Uterus (tissue), 3 donors: ENCODE measurements at regions not wholly inside any gene's neighbourhood (a gene's known extent, or its start where the extent isn't known, plus 50 kb on each side); places are given as distances from the start of the nearest gene placed in this dataset.

ENCODE experiments used
- DNase-seq, 2 donors: peaks; one replicate each; pipeline ENCODE4 v3.0.0-alpha.2; 2019 to 2020
- H3K27ac ChIP-seq, 2 donors: fragments of 200-600 bp; sonication (generic); 1 replicate in 1 of 2; 2 replicates in 1 of 2; pipeline ENCODE4 v1.5.1; 2016 to 2018
- H3K27me3 ChIP-seq, 2 donors: fragments of 200-600 bp; sonication (generic); one replicate each; pipeline ENCODE4 v1.5.1; 2018 to 2019; ENCODE audit warnings: control low read depth in 1 of 2
- H3K36me3 ChIP-seq, 2 donors: fragments of 200-600 bp; sonication (generic); one replicate each; pipeline ENCODE4 v1.5.1; 2019; ENCODE audit warnings: control low read depth in 1 of 2
- H3K4me1 ChIP-seq, 2 donors: fragments of 200-600 bp; sonication (generic); one replicate each; pipeline ENCODE4 v1.5.1; 2018 to 2019; ENCODE audit warnings: control low read depth in 1 of 2
- H3K4me3 ChIP-seq, 2 donors: fragments of 200-600 bp; sonication (generic); 1 replicate in 1 of 2; 2 replicates in 1 of 2; pipeline ENCODE4 v1.5.1; 2018 to 2019; ENCODE audit warnings: mild to moderate bottlenecking in 1 of 2
- H3K9me3 ChIP-seq, 2 donors: fragments of 200-600 bp; sonication (generic); one replicate each; pipeline ENCODE4 v1.5.1; 2019; ENCODE audit warnings: control low read depth in 1 of 2
- CTCF ChIP-seq, 4 experiments: fragments of 200-600 bp in 2 of 4; fragments of 450-650 bp in 2 of 4; sonication (generic) in 2 of 4; IDR thresholded peaks; one replicate each; pipeline ENCODE4 v1.5.1; 2016 to 2019; ENCODE audit warnings: antibody characterized with exemption in 4 of 4, mild to moderate bottlenecking in 2 of 4, moderate library complexity in 1 of 4
- POLR2A ChIP-seq, 2 donors: fragments of 450-650 bp; IDR thresholded peaks; one replicate each; pipeline ENCODE4 v1.6.1; 2016; ENCODE audit warnings: antibody characterized with exemption in 2 of 2, mild to moderate bottlenecking in 1 of 2, moderate library complexity in 1 of 2
- intact Hi-C: fragments of 100-400 bp; cut with DNase I; formaldehyde crosslinking; loops from one replicate; pipeline ENCODE4 v1.15.1; 2023; ENCODE audit warnings: low total_unique reads
- donor health status: DM: yes; HTN: yes; CAD: no.

- no peaks in the 10 kb centered on the region for H3K27me3 ChIP-seq
- H3K4me3 ChIP-seq = no peak overlapping the region
- intact Hi-C loops = no loop called here
- no peak for DNase-seq
- H3K27ac ChIP-seq = no peak overlapping the region
- no peaks in the 10 kb centered on the region for H3K9me3 ChIP-seq
- TF ChIP-seq CTCF (IDR thresholded peaks at IDR 0.05) = no peak
- no peak for TF ChIP-seq POLR2A (IDR thresholded peaks at IDR 0.05)
- H3K36me3 ChIP-seq = no peaks in the 10 kb centered on the region
- no peaks in the 10 kb centered on the region for H3K4me1 ChIP-seq
Observed at GRCh38 chr11:103548838-103549237, 439.6 kb downstream of the DYNC2H1 start.

GRCh38 chr11:103550811-103551210, 441.6 kb downstream of the DYNC2H1 start:
- TF ChIP-seq CTCF (IDR thresholded peaks at IDR 0.05) (no peak), POLR2A (IDR thresholded peaks at IDR 0.05) (no peak)
- Histone ChIP-seq H3K27ac (no peak overlapping the region), H3K9me3 (no peaks in the 10 kb centered on the region), H3K36me3 (no peaks in the 10 kb centered on the region), H3K27me3 (no peaks in the 10 kb centered on the region), H3K4me3 (no peak overlapping the region), H3K4me1 (no peaks in the 10 kb centered on the region)
- intact Hi-C loops = no loop called here
- DNase-seq = no peak

- H3K27ac ChIP-seq = no peak overlapping the region
- DNase-seq = no peak
- no peaks in the 10 kb centered on the region for H3K27me3 ChIP-seq
- H3K9me3 ChIP-seq = no peaks in the 10 kb centered on the region
- no peaks in the 10 kb centered on the region for H3K4me1 ChIP-seq
- no peaks in the 10 kb centered on the region for H3K36me3 ChIP-seq
- H3K4me3 ChIP-seq = no peak overlapping the region
- intact Hi-C loops = no loop called here
- no peak for TF ChIP-seq POLR2A (IDR thresholded peaks at IDR 0.05)
- no peak for TF ChIP-seq CTCF (IDR thresholded peaks at IDR 0.05)
Observed at GRCh38 chr11:103552086-103552485, 442.9 kb downstream of the DYNC2H1 start.

GRCh38 chr11:103556171-103556570, 446.9 kb downstream of the DYNC2H1 start:
- Histone ChIP-seq H3K27me3 (no peaks in the 10 kb centered on the region), H3K4me1 (no peaks in the 10 kb centered on the region), H3K4me3 (no peak overlapping the region), H3K36me3 (no peaks in the 10 kb centered on the region), H3K9me3 (no peaks in the 10 kb centered on the region), H3K27ac (no peak overlapping the region)
- no peak for DNase-seq
- TF ChIP-seq POLR2A (IDR thresholded peaks at IDR 0.05) = no peak
- TF ChIP-seq CTCF (IDR thresholded peaks at IDR 0.05) = no peak
- intact Hi-C loops = no loop called here

GRCh38 chr11:103566116-103566515, 456.9 kb downstream of the DYNC2H1 start:
- no peak overlapping the region for H3K4me3 ChIP-seq
- no peak for TF ChIP-seq POLR2A (IDR thresholded peaks at IDR 0.05)
- TF ChIP-seq CTCF (IDR thresholded peaks at IDR 0.05) = no peak

More at GRCh38 chr11:103566116-103566515, 456.9 kb downstream of the DYNC2H1 start:
- no peak for DNase-seq
- no peaks in the 10 kb centered on the region for H3K36me3 ChIP-seq
- H3K4me1 ChIP-seq = no peaks in the 10 kb centered on the region
- no peaks in the 10 kb centered on the region for H3K9me3 ChIP-seq
- H3K27ac ChIP-seq = no peak overlapping the region
- intact Hi-C loops = no loop called here
- H3K27me3 ChIP-seq = no peaks in the 10 kb centered on the region
